OCI-LY3 (cell line): ENCODE measurements at regions not wholly inside any gene's neighbourhood (a gene's known extent, or its start where the extent isn't known, plus 50 kb on each side); places are given as distances from the start of the nearest gene placed in this dataset.

Experiments used
- EZH2phosphoT487 ChIP-seq: fragments of 200-600 bp; shearing (Covaris generic); IDR thresholded peaks from 2 replicates; pipeline ENCODE4 v1.6.1; 2018; ENCODE audit warnings: antibody characterized with exemption, mixed run types, low read depth
- TF ChIP-seq, protein P1 (sequence below): fragments of 200-600, 300-600 bp; sonication (generic); IDR thresholded peaks from 2 replicates; pipeline ENCODE4 v1.5.1; 2014; ENCODE audit warnings: antibody characterized with exemption, low read length, low read depth

DNA sequence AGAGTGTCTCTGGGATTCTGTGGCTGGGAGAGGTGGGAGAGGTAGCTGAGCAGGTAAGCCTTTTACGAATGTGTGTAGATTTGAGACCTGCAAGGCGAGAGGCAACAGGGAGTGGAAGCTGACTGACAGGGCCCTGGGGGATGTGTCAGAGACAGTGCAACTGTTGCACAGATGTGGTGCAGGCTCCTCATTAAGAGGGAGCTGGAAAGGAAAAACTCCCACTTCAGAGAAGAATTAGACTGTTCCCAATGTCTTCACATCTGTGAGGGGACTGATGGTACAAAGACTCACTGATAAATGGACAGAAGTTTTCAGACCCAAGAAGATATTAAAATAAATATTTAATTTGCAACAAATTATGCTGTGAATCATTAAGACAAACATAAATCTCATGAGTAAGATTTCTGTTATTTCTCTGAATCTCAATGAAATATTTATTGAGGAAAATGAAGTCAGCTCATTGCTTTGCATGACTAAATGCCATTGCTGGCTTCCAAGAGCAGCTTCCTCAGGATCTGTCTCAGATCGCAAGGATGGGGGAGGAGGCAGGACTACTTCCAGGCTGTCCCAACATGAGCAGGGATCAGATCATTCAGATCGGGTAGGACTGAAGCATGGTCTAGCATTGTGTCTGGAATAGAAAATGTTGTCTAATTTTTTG lies 127.3 kb upstream of the ROPN1 start:
- TF ChIP-seq, protein P1, sequence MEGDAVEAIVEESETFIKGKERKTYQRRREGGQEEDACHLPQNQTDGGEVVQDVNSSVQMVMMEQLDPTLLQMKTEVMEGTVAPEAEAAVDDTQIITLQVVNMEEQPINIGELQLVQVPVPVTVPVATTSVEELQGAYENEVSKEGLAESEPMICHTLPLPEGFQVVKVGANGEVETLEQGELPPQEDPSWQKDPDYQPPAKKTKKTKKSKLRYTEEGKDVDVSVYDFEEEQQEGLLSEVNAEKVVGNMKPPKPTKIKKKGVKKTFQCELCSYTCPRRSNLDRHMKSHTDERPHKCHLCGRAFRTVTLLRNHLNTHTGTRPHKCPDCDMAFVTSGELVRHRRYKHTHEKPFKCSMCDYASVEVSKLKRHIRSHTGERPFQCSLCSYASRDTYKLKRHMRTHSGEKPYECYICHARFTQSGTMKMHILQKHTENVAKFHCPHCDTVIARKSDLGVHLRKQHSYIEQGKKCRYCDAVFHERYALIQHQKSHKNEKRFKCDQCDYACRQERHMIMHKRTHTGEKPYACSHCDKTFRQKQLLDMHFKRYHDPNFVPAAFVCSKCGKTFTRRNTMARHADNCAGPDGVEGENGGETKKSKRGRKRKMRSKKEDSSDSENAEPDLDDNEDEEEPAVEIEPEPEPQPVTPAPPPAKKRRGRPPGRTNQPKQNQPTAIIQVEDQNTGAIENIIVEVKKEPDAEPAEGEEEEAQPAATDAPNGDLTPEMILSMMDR, result no peak
- TF ChIP-seq EZH2phosphoT487, result no peak
